Colonic mucosa (tissue), 4 donors: ENCODE measurements at regions not wholly inside any gene's neighbourhood (a gene's known extent, or its start where the extent isn't known, plus 50 kb on each side); places are given as distances from the start of the nearest gene placed in this dataset.

ENCODE experiments used
- DNase-seq: peaks from one replicate; pipeline ENCODE4 v3.0.0-alpha.2; 2020
- H3K27ac ChIP-seq: fragments of 200-600 bp; one replicate; pipeline ENCODE4 v1.8.0; 2021
- H3K27me3 ChIP-seq: fragments of 200-600 bp; one replicate; pipeline ENCODE4 v1.8.0; 2021
- H3K36me3 ChIP-seq: fragments of 200-600 bp; one replicate; pipeline ENCODE4 v1.8.0; 2021
- H3K4me1 ChIP-seq: fragments of 200-600 bp; one replicate; pipeline ENCODE4 v1.8.0; 2021; ENCODE audit warnings: mild to moderate bottlenecking
- H3K4me3 ChIP-seq: fragments of 200-600 bp; one replicate; pipeline ENCODE4 v1.8.0; 2021
- H3K9ac ChIP-seq, 2 donors: one replicate each; pipeline ENCODE4 v1.7.0; 2013; ENCODE audit warnings: control low read depth in 2 of 2, low read depth in 2 of 2, low read length in 2 of 2
- H3K9me3 ChIP-seq: fragments of 200-600 bp; one replicate; pipeline ENCODE4 v1.8.0; 2021
- intact Hi-C: fragments of 100-400 bp; cut with DNase I; formaldehyde crosslinking; loops from one replicate; pipeline ENCODE4 v1.14.1; 2022
- TF ChIP-seq, protein P1 (sequence below): fragments of 200-600 bp; IDR thresholded peaks from one replicate; pipeline ENCODE4 v1.8.0; 2022; ENCODE audit warnings: antibody characterized with exemption, mild to moderate bottlenecking
- donor health status: healthy.
- donor health status: DM: no; HTN: no; CAD: no.
- donor health status: DM: no; HTN: no; CAD: no.

- H3K9me3 ChIP-seq, result no peaks in the 10 kb centered on the region
- H3K9ac ChIP-seq, result no peak overlapping the region
- TF ChIP-seq, protein P1, sequence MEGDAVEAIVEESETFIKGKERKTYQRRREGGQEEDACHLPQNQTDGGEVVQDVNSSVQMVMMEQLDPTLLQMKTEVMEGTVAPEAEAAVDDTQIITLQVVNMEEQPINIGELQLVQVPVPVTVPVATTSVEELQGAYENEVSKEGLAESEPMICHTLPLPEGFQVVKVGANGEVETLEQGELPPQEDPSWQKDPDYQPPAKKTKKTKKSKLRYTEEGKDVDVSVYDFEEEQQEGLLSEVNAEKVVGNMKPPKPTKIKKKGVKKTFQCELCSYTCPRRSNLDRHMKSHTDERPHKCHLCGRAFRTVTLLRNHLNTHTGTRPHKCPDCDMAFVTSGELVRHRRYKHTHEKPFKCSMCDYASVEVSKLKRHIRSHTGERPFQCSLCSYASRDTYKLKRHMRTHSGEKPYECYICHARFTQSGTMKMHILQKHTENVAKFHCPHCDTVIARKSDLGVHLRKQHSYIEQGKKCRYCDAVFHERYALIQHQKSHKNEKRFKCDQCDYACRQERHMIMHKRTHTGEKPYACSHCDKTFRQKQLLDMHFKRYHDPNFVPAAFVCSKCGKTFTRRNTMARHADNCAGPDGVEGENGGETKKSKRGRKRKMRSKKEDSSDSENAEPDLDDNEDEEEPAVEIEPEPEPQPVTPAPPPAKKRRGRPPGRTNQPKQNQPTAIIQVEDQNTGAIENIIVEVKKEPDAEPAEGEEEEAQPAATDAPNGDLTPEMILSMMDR, result no peak
- H3K4me1 ChIP-seq, result no peaks in the 10 kb centered on the region
- no peaks in the 10 kb centered on the region for H3K36me3 ChIP-seq
- no peak overlapping the region for H3K4me3 ChIP-seq
- H3K27ac ChIP-seq, result no peak overlapping the region
- intact Hi-C loops, result no loop called here
- no peak for DNase-seq
- no peaks in the 10 kb centered on the region for H3K27me3 ChIP-seq
Observed at GRCh38 chr5:171537070-171537849, 117.8 kb downstream of the FGF18 start.

GRCh38 chr5:171537923-171538537, 118.6 kb downstream of the FGF18 start:
- Histone ChIP-seq H3K9ac (no peak overlapping the region), H3K9me3 (no peaks in the 10 kb centered on the region), H3K4me3 (no peak overlapping the region), H3K27me3 (no peaks in the 10 kb centered on the region), H3K4me1 (no peaks in the 10 kb centered on the region), H3K27ac (no peak overlapping the region), H3K36me3 (no peaks in the 10 kb centered on the region)
- TF ChIP-seq, protein P1, result no peak
- DNase-seq, result no peak
- intact Hi-C loops, result no loop called here

GRCh38 chr5:171538681-171539080, 119.2 kb downstream of the FGF18 start:
- Histone ChIP-seq H3K4me1 (no peaks in the 10 kb centered on the region), H3K36me3 (no peaks in the 10 kb centered on the region), H3K27ac (no peak overlapping the region), H3K27me3 (no peaks in the 10 kb centered on the region), H3K9me3 (no peaks in the 10 kb centered on the region), H3K4me3 (no peak overlapping the region), H3K9ac (no peak overlapping the region)
- TF ChIP-seq, protein P1, result no peak
- intact Hi-C loops, result no loop called here
- DNase-seq, result no peak

DNA sequence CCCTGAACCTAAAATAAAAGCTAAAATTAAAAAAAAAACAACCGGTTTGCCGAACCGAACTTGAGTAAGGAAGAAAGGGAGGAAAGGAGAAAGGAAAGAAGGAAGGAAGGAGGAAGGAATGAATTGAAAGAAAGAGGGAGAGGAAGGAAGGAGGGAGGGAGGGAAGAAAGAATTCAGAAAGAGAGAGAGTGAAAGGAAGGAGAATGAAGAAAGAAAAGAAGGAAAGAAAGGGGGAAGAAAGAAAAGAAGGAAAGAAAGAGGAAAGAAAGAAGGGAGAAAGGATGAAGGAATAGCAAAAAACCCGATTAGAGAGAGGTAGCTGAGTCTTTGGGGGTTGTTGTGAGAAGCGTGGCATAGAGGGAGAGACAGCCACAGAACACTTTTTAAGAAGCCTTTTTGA, 121.4 kb downstream of the FGF18 start:
- TF ChIP-seq, protein P1, result no peak
- no peaks in the 10 kb centered on the region for H3K36me3 ChIP-seq
- no peak for DNase-seq
- no peaks in the 10 kb centered on the region for H3K27me3 ChIP-seq
- H3K4me3 ChIP-seq, result no peak overlapping the region
- intact Hi-C loops, result no loop called here
- no peaks in the 10 kb centered on the region for H3K4me1 ChIP-seq
- no peaks in the 10 kb centered on the region for H3K9me3 ChIP-seq
- H3K27ac ChIP-seq, result no peak overlapping the region
- no peak overlapping the region for H3K9ac ChIP-seq

- Histone ChIP-seq H3K4me1 (no peaks in the 10 kb centered on the region), H3K27me3 (no peaks in the 10 kb centered on the region), H3K4me3 (no peak overlapping the region), H3K9ac (no peak overlapping the region), H3K9me3 (no peaks in the 10 kb centered on the region), H3K27ac (no peak overlapping the region), H3K36me3 (no peaks in the 10 kb centered on the region)
- TF ChIP-seq, protein P1, result no peak
- DNase-seq, result no peak
- intact Hi-C loops, result no loop called here
Observed at GRCh38 chr5:171541341-171541776, 121.9 kb downstream of the FGF18 start.
